Mesothelial cell of epicardium (in vitro differentiated cells): ENCODE measurements at regions not wholly inside any gene's neighbourhood (a gene's known extent, or its start where the extent isn't known, plus 50 kb on each side); places are given as distances from the start of the nearest gene placed in this dataset.

ENCODE experiments used
- DNase-seq, 2 experiments: peaks; one replicate each; pipeline ENCODE4 v3.0.0; 2021; ENCODE audit warnings: low spot score in 2 of 2; ENCODE audit not compliant: unreplicated experiment in 2 of 2
- H3K27ac Mint-ChIP-seq: 2 replicates; pipeline ENCODE4 v1.8.0; 2021; ENCODE audit warnings: mixed read lengths
- H3K27me3 Mint-ChIP-seq: 2 replicates; pipeline ENCODE4 v1.8.0; 2021; ENCODE audit warnings: low read depth, mixed read lengths
- H3K36me3 Mint-ChIP-seq: 2 replicates; pipeline ENCODE4 v1.8.0; 2021; ENCODE audit warnings: mixed read lengths
- H3K4me1 Mint-ChIP-seq: 2 replicates; pipeline ENCODE4 v1.8.0; 2021; ENCODE audit warnings: mixed read lengths
- H3K4me3 Mint-ChIP-seq: 2 replicates; pipeline ENCODE4 v1.8.0; 2021; ENCODE audit warnings: mild to moderate bottlenecking, moderate library complexity, mixed read lengths
- H3K9me3 Mint-ChIP-seq: 2 replicates; pipeline ENCODE4 v1.8.0; 2021; ENCODE audit warnings: mixed read lengths
- TF ChIP-seq, protein P1 (sequence below): fragments of 200-600 bp; sonication (generic); IDR thresholded peaks from one replicate; pipeline ENCODE4 v1.5.0; 2021; ENCODE audit warnings: antibody characterized with exemption; ENCODE audit not compliant: unreplicated experiment

DNA sequence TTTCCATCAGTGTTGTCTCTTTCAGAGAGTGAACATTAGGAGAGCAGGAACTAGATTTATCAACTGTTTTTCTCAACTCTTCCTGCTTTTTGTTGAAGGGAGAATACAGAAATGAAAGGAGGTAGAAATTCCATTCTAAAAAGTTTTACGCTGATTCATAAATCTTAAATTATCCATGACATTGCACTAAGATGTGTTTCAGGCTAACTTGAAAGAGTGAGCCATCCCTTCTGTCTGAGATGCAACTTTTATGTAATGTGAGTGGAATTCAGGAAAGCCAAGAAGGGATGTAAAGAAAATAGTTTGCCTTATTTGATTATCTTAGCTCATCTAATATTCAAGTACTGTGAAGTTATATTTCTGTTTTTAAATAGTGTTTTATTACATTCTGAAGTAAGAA is 349.5 kb upstream of the RGS6 start:
- peaks cover 45% of the 10 kb centered on the region for H3K4me1 Mint-ChIP-seq
- H3K4me3 Mint-ChIP-seq: no peak overlapping the region
- H3K27ac Mint-ChIP-seq: peak overlapping the region; percentile 76
- no peaks in the 10 kb centered on the region for H3K36me3 Mint-ChIP-seq
- TF ChIP-seq, protein P1, sequence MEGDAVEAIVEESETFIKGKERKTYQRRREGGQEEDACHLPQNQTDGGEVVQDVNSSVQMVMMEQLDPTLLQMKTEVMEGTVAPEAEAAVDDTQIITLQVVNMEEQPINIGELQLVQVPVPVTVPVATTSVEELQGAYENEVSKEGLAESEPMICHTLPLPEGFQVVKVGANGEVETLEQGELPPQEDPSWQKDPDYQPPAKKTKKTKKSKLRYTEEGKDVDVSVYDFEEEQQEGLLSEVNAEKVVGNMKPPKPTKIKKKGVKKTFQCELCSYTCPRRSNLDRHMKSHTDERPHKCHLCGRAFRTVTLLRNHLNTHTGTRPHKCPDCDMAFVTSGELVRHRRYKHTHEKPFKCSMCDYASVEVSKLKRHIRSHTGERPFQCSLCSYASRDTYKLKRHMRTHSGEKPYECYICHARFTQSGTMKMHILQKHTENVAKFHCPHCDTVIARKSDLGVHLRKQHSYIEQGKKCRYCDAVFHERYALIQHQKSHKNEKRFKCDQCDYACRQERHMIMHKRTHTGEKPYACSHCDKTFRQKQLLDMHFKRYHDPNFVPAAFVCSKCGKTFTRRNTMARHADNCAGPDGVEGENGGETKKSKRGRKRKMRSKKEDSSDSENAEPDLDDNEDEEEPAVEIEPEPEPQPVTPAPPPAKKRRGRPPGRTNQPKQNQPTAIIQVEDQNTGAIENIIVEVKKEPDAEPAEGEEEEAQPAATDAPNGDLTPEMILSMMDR: no peak
- DNase-seq: no peak
- H3K9me3 Mint-ChIP-seq: no peaks in the 10 kb centered on the region
- H3K27me3 Mint-ChIP-seq: no peaks in the 10 kb centered on the region

DNA sequence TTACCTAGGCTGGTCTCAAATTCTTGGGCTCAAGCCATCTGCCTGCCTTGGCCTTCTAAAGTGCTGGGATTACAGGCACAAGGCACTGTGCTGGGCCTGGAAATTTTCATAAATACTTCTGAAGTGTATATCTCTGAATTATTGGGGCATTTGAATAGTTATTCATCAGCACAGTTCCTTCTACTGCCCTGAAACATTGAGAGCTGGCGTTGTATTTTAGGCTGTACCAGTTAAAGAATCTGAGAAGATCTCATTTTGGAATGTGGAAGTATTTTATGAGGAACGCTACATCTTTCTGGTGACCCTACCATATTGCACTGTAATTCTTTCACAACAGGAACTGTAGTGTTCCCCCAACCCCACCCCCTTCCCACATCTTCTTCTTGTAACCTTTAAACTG is 349.0 kb upstream of the RGS6 start:
- Mint-ChIP-seq H3K9me3 (no peaks in the 10 kb centered on the region), H3K27me3 (no peaks in the 10 kb centered on the region), H3K36me3 (no peaks in the 10 kb centered on the region), H3K27ac (peak overlapping the region; percentile 74), H3K4me1 (peaks cover 45% of the 10 kb centered on the region), H3K4me3 (no peak overlapping the region)
- TF ChIP-seq, protein P1: no peak
- no peak for DNase-seq

DNA sequence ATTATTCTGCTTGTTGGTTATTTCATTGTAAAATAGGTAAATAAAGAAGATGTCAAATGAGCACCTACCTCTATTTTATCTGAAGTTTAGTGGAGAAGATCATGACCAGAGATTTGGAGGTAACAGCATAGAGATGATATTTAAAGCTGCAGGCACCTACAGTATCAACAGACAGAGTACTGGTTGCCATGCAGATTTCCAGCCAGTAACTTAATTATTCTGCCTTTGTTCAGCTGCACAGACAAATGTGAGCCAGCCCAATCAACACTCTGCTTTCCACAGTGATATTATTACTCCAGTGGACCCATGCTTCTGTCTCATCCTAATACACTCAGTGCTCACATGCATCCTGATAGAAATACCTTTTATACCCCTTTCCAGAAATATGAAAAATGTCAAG is 348.5 kb upstream of the RGS6 start:
- Mint-ChIP-seq H3K4me3 (no peak overlapping the region), H3K36me3 (no peaks in the 10 kb centered on the region), H3K9me3 (no peaks in the 10 kb centered on the region), H3K27me3 (no peaks in the 10 kb centered on the region), H3K27ac (peak overlapping the region; percentile 1), H3K4me1 (peaks cover 42% of the 10 kb centered on the region)
- TF ChIP-seq, protein P1: no peak
- no peak for DNase-seq

DNA sequence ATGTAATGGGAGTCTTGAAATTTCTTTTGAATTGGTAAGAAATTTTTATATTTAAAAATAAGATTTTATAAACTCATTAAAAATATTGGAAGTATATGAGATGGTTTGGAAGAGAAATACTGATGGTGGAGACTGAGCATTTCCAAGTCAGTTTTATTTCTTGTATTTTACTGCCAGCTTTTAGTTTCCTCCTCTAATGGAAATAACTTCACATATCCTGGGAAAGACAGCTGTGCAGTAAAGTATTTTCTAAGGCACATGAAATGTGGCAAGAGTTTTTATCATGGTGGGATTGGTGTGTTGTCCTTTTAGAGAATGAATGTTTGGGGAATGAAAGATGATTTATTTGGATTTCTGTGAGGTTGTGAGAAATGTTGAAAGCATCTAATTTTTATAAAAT is 346.9 kb upstream of the RGS6 start:
- peaks cover 31% of the 10 kb centered on the region for H3K4me1 Mint-ChIP-seq
- H3K9me3 Mint-ChIP-seq: no peaks in the 10 kb centered on the region
- no peak overlapping the region for H3K4me3 Mint-ChIP-seq
- H3K36me3 Mint-ChIP-seq: no peaks in the 10 kb centered on the region
- no peaks in the 10 kb centered on the region for H3K27me3 Mint-ChIP-seq
- TF ChIP-seq, protein P1: no peak
- H3K27ac Mint-ChIP-seq: no peak overlapping the region
- DNase-seq: no peak

DNA sequence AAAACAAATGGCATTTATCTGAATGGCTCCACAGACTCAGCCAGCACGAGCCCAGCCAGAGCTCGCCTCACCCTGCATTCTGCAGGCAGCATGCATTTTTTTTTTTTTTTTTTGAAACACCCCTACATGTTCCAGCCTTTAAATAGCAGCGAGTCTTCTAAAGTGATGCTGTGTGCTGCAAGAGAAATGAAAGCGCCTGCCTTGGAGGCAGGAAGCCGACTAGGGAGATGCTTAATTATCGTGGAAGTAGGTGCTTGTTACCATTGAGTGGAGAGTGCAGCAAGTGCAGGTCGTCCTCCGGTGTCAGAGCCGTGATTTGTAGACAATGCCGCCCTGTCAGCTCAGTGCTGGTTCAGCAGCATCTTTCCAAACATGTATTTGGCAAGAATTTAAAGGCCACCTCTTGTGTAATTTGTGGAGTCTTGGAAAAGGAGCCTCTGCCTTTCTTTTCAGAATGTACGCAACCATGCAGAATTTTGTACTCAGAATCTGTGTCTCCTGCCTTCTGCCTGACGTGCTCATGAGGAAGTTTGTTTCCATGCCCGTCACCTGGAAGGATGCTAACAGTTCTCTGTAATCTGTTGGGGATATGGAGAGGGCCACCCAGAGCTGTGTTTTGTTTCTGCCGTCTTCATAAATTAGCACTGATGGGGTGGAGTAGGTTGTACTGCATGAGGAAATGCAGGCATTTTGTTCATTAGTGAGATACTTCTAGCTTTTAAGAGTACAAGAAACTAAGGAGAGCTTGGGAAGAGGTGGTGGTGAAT is 345.9 kb upstream of the RGS6 start:
- no peak for DNase-seq
- Mint-ChIP-seq H3K4me1 (peaks cover 31% of the 10 kb centered on the region), H3K27me3 (no peaks in the 10 kb centered on the region), H3K36me3 (no peaks in the 10 kb centered on the region), H3K4me3 (peak overlapping the region; percentile 14), H3K9me3 (no peaks in the 10 kb centered on the region), H3K27ac (no peak overlapping the region)
- TF ChIP-seq, protein P1: no peak
